ENCODE measurements at regions not wholly inside any gene's neighbourhood (a gene's known extent, or its start where the extent isn't known, plus 50 kb on each side); places are given as distances from the start of the nearest gene placed in this dataset.
"Not testable (repeated sequence)": the region's sequence is repeated elsewhere in the genome, so short reads cannot be mapped to it uniquely, and the experiment has no call there.

DNA sequence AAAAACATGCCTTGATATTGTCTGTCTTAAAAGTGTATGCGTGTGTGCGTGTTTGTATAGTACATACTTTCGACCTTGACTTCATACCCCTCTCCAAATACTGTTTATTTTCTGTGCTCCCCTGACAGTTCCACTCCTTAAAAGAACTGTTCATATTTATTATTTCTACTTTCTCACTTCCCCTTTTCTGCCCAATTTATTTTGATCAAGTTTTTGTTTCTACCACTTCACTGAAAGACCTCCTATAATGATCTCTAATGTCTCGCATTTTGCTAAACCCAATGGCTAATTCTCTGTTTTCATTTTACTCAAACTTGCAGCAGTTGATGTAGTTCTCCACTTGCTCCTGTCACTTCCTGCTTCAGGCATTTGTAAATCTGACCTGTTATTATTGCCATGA lies 426.1 kb upstream of the KLF12 start:
- no peak for ATAC-seq

DNA sequence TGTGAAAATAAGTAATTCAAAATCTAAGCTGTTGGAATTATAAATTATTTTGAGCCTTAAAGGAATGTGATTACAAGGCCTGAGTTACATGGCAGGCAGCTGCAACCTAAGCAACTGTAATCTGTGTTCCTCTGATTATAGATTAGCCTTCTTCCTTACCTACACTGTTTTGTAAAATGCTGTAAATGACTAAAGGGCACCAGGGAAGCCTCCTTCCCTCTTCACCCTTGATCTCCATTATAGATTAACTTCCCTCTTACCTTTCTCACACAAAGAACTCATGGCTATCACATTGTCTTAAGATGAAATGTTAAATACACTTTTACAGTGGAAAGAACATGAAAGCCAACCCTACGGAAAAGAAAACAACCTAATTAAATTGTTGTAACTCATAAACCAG lies 423.7 kb upstream of the KLF12 start:
- no peak for ATAC-seq

DNA sequence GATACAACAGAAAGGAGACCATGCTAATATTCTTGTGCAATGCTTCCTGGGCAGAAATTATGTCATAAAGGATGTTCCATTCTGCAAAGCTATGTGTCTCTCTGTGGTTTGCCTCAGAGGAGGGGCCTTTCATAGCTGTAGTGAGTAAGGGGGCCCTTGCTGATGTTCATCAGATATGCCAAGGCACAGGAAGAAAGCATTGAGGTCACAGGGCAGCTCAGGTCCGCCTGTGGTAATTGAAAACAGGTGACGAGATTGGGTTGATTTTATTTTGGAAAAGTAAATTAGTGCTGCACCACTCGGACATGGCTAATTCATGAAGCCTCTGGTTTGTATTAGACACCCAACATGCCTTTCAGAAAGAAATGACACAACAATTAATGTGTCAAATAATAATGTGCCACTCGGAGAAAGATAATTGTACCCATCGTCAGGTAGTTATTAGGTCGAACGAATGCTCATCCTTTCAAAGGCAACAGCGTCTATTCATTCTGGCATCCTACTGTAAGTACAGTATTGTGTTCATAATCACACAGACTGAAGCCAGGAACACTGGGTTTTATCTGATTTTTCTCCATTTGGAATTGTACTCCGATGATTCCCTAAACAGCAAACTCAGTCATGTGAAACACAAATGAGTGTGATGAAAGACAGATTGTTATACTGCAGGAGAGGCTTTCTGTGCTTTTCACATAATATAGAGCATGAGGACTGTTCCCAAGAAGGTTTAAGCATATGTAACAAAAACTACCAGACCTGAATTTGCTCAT lies 421.6 kb upstream of the KLF12 start:
- no peak for ATAC-seq

DNA sequence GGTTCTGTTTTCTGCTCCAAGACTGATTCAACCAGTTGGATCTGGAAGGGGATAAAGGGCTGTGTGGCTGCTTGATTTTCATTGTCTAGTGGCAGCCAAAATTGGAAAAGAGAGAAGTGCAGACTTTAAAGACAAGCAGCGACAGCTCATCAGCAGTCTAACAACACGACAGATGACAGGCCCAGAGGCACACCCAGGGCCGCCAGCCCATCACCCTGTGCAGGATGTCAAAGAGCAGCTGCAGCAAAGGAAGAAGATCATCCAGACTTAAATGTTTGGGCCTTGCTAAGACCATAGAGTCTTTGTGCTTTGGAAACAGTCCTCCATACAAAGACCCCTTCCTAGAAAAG lies 421.0 kb upstream of the KLF12 start:
- no peak for ATAC-seq

DNA sequence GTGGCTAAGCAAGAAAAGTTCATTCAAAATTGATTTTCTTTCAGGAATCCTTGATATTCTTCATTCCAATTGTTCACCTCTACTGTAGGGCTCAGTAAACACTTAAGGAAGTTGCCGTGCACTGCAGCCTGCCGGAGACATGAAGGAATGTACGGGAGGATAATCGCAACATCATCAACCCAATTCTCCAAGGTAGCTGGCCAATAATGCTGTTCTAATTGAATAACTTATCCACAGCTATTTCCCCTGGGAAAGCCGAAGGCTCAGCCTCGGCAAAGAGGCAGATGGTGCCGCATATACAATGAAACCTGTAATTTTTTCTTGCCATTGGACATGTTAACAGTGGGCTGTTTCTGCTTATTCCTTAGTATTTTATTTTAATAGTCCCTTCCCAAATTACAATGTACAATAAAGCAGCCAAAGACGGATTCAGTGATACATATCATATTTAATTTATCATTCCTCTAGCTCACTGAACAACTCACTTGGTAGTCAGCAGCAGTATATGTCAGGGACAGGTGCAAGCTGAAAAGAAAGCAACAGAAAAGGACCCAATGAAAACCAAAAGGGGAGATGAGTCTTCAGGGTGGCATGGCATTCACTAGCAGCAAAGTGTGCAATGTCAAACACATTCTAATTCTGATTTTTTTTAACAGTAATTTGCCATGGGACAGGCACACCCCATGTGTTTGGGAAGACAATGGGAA lies 420.5 kb upstream of the KLF12 start:
- ATAC-seq, result no peak

DNA sequence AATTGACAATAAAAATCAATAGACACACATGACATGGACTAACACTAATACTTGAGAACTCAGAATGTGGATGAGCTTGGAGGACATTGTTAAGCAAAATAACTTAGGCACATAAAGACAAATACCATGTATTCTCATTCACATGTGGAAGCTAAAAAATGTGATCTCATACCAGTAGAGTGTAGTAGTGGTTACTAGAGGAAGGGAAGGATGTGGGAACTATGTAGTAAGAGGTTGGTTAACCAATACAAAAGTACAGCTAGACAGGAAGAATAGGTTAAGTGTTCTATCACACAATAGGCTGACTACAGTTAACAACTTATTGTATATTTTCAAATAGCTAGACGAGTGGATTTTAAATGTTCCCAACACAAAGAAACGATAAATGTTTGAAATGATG lies 415.8 kb upstream of the KLF12 start:
- peak in 1 of 2 donors; percentile 36 for ATAC-seq

DNA sequence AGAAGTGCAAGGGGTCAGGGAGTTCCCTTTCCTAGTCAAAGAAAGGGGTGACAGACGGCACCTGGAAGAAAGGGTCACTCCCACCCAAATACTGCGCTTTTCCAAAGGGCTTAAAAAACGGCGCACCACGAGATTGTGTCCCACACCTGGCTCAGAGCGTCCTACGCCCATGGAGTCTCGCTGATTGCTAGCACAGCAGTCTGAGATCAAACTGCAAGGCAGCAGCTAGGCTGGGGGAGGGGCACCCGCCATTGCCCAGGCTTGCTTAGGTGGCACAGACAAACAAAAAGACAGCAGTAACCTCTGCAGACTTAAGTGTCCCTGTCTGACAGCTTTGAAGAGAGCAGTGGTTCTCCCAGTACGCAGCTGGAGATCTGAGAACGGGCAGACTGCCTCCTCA lies 402.4 kb upstream of the KLF12 start:
- ATAC-seq, result not testable (repeated sequence)

DNA sequence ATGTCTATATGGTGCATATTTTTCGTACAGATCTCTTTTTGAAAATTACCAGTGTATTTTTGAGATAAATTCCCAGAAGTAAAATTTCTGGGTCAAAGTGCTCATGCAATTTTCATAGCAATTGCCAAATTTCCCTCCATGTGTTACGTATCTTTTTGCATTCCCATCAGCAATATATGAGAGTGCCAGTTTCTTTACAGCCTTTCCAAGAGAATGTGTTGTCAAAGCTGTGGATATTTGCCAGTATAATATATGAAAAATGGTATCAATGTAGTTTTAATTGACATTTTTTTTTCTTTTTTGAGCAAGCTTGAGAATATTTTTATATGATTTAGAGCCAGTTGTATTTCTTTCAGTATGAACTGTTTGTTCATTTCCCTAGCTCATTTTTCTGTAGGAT lies 399.0 kb upstream of the KLF12 start:
- ATAC-seq, result no peak

DNA sequence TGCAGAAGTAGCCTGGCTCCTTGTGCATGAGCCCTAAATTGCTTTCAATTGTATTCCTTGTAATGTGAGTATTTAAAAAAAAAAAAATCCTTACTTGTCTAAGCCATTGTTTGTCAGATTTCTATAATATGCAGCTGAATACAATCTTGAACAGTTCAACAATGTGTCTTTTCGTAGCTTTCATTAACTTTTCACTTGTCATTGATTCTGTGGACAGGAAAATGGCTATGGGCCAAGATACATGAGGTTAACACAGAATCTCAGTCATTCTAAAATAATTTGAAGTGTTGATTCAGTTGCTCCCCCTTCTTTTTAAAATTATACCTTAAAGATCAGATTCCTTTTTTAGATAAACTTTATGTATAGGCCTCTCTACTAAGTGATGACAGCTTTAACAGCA lies 395.8 kb upstream of the KLF12 start:
- no peak for ATAC-seq

DNA sequence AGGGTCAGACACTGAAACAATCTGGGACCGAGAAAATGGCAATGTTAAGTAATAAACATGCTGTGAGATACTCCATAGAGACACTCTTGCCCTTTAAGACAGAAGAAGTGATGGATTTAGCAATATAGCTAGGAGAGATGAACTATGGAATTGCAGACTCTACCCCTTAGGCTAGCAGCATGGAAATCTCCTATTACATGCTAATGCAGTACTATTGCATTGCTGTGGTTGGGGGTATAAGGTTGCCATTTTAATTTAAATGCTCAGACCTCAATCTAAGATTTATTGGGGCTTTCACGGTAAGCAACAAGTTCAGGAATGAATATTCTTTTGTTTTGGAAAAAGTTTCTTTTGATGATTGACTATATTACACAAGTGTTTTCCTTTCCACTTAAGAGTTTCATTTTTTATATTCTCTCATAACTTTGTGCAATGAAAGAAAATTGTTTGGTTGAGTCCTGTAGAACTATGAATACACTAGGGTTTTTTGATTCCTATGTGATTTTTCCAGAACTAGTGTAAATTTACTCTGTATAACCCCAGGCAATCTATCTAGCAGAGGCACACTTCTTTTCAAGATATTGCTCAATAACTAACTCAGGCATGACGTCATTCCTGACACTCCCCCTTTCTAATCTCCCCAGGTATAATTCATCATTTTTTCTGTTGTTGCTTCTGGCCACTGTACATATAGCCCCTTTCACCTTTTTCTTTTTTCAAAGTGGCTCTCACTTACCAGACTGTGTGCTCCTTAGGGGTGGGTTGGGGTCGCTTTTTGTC lies 394.7 kb upstream of the KLF12 start:
- ATAC-seq, result no peak

DNA sequence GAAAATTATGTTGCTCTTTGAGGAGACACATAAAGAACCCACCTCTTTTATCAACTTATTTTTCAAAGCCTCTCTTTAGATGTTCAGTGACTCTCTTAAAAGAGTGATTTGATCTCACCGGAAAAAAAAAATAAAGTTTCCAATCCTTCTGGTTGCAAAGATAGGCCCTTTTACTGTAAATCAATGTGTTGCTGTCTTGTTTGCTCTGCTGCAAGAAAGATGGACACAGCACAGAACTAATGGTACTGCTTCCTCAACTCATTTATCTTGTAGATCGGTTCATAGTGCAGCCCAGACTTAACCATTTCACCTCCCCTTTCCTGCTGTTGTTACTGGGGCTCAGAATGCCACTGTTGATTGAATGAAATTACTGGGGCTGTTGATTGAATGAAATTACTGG lies 388.9 kb upstream of the KLF12 start:
- ATAC-seq, result no peak

DNA sequence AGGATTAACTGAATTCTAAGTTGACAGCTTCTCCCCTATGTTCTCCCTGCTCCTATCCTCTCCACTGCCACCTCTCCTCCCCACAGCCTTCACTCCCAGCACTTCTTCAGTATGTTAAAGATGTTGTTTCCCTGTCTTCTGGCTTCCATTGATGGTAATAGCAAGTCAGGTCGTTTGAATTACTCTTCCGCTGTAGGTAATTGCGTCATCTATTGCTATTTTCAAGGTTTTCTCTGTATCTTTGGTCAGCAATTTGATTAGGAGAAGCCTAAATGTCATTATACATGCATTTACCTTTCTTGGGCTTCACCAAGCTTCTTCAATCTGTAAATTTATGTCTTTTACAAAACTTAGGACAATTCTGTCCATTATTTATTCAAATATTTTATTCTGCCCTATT lies 377.3 kb upstream of the KLF12 start:
- no peak for ATAC-seq

DNA sequence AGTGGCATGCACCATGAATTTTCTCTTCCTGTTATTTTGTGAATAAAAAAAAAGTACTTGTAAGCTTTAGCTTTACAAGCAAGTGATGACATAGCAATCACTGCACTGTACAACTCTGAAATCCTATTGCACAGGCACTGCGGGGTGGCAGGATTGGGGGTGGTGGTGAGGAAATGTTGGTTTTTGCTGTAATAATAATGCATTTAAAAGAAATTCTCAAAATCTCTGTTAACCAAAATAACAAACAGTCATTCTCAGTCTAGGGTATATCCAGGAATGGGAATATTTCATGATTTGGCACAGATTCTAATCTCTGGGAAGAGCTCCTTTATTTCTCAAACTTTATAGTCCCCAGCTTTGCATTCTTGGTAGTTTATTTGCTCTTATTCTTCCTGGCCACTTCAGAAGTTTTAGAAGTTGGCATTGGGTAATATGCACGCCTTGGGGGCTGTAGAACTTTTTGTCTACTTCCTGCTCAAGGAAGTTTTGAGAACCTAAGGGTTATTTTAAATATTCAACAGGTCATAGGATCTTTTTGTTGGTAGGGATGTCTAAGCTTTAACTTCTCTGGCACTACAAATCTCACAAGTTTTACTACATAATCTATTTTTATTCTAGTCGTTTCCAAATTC lies 353.0 kb upstream of the KLF12 start:
- ATAC-seq, result no peak

DNA sequence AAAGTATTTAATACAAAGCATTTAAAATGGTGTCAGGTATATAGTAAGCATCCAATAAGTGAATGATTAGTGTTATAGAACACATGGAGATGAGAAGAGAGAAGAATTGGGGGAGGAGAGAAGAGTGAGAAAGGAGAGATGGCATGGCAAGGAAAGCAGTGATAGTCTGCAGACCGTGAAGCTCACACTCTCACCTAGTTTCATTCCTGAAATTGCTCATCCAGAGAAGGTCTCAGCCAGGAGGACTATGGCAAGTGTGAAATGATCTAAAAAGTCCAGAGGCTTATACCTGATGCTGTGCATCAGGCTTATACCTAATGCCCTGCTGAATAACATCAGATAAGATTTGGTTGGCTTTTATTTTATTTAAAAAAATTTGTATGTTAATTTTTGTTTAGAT lies 351.6 kb upstream of the KLF12 start:
- ATAC-seq, result no peak

DNA sequence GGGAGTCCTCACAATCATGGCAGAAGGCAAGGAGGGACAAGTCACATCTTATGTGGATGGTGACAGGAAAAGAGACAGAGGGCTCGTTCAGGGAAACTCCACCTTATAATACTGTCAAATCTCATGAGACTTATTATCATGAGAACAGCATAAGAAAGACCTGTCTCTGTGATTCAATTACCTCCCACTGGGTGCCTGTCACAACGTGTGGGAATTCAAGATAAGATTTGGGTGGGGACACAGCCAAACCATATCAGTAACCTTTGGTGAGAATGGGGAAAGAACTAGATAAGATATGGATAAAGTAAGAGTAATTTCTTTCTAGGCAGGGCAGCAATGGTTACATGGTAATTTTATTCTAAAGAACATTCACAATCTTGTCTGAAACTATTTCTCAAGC lies 344.9 kb upstream of the KLF12 start:
- ATAC-seq, result no peak

DNA sequence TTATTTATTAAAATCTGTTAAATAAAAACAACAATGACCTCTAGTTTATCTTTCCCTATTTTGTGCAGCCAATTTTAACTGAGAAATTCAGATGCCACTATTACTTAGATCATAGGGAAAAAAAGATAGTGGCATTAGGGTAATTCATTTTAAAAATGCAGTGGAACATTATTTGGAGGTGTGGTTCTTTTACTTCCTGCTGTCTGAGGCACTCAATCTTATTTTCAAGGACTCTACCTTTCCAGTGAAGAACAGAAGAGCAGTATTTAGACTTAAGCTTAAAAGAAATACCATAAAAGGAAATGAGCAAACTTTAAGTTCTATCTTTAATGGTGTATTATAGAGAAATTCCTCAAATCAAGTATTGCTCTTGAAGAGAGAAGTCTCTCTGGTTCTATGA lies 342.6 kb upstream of the KLF12 start:
- ATAC-seq, result no peak

DNA sequence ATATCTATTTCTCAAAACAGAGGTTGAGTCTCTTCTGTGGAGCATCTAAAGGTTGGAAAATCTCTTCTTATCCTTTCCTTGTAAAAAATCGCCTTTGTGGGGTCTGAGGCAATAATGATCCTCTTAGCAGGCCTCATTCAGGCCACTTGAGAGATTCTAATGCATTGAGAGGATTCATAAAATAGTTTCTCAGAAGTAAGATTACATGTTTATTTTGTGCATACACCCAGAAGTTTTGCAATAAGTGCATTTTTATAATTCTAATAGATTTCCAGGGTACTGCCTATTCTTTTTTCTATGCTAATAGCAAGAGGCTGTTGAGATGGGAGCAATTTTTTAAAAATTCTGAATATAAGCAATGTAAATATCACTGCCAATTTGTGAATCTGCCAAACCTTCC lies 342.2 kb upstream of the KLF12 start:
- ATAC-seq, result no peak

DNA sequence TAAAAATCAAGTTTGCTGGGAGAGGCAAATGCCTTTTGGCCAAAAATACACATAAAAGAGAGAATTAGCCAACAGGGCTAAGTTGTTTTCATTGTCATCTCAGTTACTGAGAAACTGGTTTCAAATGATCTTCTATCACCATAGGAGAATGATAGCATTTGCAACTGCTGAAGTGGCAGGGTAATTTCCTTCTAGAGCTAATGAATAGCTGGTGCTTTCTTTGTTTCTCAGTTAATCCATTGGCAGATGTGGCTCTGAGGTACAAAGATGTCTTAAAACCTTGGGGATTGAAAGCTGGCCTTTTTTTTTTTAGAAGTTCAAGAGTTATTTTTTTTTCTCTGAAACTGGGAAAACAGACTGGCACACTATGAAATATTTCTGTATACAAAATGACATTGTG lies 332.7 kb upstream of the KLF12 start:
- ATAC-seq, result no peak

DNA sequence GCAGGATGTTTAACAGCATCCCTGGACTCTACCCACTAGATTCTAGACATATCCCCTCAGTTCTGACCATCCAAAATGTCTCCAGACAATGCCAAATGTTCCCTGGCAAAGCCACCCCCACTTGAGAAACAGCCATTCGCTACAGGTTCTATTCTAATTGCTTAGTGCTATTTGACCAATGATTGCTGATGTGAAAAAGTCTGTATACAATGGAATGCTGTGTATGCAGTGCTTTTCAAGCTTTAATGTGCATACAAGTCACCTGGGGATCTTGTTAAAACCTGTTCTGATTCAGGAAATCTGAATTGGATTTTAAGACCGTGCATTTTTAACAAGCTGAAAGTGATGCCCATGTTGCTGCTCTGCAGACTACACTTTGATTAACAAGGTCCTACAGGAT lies 331.8 kb upstream of the KLF12 start:
- no peak for ATAC-seq

DNA sequence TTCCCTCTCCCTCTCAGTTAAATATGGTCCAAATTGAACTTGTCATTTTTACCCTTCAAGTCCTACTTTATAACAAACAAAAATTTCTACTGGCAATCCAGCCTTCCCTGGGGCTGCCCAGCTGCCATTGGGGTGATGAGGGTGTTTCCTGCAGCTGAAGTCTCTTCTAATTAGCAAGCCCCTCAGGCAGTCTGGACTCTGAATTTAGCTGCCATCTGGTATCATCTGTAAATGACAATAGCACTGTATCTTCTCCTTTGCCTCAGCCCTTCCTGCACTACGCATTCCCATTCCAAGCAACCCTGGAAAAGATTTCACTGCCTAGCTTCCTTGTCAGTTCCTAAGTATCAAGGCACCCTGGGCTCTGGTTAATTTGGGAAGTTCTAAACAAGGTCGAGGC lies 331.1 kb upstream of the KLF12 start:
- no peak for ATAC-seq

DNA sequence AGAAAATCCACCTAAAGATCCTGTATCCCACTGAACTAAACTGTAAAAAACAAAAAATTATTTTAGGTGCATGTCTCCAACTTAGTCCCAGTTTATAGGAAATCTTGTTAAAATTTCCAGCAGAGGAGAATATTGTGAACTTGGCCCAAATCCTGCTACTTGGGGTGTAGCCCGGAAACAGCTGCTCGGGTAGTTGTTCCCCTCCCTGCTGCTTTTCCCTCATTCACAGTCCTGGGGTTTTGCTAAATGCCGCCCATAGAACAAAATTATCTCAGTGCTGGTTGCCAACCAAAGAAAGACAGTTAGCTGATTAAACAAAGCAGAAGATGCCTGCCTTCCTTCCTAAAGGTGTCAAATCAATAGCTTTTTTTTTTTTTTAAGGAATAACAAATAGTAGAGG lies 330.5 kb upstream of the KLF12 start:
- ATAC-seq, result no peak

DNA sequence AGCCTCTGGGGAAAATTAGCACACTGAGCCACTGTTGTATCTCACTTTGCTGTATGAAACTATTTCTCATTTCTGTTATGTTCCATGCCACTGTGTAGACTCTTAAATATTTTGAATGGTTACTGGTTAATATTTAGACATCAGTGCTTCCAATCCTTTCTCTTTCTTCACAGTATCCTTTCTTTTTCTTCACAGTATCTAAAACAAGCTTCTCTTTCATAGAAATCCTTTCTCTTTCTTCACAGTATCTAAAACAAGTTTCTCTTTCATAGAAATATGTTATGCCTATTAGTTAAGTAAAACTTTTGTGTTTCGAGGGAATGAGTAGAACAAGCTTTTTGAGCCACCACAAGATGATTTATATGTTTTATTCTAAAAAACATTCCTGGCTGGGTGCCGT lies 326.8 kb upstream of the KLF12 start:
- no peak for ATAC-seq

DNA sequence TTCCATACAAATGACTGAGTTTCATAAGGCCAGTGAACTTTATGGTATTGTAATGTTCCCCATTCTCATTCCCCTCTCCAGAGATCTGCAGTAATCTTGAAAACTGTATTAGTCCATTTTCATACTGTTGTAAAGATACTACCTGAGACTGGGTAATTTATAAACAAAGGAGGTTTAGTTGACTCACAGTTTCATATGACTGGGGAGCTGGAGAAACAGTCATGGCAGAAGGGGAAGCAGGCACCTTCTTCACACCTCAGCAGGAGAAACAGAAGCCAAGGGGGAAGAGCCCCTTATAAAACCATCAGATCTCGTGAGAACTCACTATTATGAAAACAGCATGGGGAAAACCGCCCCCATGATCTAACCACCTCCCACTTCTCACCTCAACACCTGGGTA lies 318.7 kb upstream of the KLF12 start:
- no peak for ATAC-seq

DNA sequence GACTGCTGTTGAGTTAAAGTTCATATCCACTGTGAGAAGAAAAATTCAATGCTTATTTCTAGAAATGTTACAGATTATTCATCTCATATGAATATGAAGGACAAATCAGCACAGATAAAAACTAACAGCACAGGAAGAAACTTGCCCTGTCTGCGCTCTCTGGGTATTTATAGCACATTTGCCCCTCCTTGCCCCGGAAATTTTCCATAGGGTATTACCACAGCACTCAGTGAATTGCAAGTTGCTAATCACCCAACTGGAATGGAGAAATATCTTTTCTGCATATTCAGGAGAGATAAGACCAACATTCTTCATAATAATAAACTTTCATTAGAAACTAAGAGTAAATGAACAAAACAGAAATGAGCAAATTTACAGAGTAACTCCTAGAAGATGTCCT lies 318.0 kb upstream of the KLF12 start:
- no peak for ATAC-seq

Measured in activated CD4-positive, CD25-positive, alpha-beta regulatory T cell treated with anti-CD3 and anti-CD28 coated beads, Interleukin-2, amount 50 U/mL, for 24 hours (primary cell).